ENCODE measurements at regions not wholly inside any gene's neighbourhood (a gene's known extent, or its start where the extent isn't known, plus 50 kb on each side); places are given as distances from the start of the nearest gene placed in this dataset.
A peak's percentile ranks its signal among the peaks of the same experiment; 100 is the strongest.

DNA sequence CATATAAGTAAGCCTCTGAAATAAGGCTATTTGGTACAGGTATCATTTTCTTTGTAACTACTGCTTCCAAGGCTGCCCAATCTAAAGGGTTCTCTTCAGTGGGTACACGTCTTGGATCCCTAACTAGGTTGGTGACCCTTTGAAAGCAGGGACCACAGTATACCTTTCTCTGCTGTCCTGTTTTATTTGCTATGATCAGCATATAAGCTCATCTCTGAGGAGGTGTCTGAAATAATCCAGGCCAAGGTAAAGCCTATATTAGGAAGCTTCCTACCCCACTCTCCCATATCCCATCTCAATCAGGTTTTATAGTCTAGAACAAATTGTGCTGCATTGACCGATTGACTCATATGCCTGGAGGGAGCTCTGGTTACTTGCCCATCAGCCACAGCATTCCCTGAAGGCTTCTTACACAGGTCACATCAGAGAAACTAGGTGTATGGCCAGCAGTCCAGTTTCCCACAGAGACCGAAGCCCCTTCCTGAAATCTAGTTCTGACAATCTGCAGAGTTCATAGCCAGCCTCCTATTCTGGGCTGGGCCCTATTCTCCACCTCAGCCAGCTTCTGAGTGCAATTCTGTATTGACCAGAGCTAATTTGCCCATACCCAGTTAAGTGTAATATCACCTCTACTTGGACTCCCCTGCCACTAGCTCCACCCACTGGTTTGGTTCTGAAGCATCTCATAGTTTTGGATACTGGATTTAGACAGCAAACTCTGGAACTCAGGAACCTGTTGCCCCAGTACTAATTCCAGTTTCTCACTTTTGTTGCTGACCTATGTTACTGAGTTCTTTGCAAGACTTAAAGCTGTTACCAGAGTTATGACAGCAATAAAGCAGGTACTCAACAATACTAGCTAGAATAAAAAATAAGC lies 62.1 kb upstream of the ARHGAP20 start:
- no peak for DNase-seq

DNA sequence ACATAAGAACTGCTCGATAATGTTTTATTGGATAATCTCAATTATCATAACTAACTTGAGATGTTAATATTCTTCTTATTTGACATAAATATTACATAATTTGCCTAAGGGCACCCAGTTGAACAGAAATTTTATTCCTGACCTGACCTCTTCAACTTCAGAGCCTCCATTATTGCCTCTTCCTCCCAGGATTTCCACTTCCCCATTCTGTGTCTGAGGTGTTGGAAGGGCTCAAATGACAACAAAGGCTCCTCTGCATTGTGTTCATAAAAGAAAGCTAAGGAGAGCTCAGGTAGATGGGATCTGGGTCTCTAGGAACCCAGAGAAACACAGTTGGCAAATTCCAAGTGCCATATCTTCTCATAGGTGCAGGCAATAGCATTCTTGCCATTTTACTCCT lies 61.2 kb upstream of the ARHGAP20 start:
- DNase-seq: no peak

DNA sequence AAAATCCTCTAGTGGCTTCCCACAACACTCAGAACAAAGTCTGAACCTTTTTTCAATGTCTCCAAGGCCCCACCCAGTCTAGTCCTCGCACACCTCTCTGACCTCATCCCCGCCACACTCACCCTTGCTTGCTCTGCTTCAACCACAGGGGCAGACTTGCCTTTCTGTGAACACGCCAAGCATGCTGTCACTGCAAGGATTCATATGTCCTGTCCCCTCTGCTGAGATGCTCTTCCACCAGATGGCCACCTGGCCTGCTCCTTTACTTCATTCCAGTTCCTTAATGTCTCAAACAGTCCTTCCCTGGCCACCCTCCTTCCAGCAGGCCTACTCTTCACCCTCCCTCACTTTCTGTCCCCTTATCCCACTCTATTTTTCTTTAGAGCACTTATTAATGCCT lies 60.6 kb upstream of the ARHGAP20 start:
- no peak for DNase-seq

DNA sequence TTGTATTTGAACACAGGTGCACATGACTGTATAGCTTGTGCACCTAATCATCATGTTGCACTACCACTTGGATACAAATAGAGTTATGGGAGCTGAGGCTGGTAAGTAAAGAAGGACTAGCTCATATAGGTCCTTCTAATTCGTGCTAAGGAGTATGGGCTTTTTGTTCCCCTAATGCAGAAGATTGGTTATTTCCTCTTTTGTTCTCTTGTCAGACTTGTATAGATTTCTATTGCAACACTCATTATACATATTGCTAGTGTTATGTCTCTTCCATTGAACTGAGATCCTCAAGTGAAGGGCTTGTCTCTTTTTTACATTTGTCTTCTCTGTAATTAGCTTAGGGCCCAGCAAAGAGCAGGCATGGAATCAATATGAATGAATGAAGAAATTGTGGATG lies 54.1 kb upstream of the ARHGAP20 start:
- DNase-seq: peak; percentile 11

DNA sequence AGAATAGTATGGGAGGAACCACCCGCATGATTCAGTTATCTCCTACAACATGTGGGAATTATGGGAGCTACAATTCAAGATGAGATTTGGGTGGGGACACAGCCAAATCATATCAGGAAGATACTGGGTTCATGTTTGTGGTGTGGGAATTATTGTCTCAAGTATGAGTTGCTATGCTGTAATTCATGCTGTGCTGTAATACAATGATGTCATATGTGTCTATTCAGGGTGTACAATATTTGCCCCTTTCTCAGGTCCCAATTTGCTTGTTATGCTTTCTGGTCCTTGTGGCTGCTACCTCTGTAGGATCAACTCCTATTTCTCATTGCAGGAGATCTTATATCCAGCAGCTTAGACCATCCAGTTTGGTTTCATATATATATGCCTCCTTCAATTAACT lies 52.2 kb upstream of the ARHGAP20 start:
- DNase-seq: no peak

DNA sequence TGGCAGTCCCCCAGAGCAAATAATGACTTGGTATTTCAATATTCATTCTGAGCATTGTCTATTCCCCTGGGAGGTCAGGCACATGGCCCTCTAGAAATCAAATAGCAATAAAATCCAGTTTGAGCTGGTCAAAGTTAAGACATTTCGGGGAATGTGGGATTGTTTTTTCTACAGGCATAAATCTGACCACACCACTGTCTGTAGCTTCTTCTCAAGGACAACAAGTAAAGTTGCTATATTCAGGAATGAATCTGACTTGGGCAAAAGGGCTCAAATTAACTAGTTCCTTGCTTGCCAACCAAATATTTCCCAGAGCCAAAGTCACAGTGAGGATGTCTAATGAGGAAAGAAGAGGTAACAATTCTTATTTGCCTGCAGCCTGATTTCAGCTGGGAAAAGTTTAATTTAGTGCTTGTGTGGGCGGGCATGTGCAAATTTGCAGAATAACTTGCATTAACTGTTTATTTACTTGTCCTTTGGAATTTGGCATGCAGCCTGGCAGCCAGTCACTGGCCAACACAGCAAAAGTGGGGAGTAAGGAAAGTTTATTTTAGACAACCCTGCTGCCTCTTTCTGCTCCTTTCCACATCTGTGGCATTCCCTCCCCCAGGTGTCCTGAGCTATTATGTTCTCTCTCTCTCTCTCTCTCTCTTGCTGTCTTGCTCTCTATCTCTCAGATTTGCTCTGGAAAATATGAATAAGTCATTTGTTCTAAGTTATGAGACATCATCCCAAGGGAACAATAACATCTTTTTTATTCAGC lies 51.2 kb upstream of the ARHGAP20 start:
- no peak for DNase-seq

DNA sequence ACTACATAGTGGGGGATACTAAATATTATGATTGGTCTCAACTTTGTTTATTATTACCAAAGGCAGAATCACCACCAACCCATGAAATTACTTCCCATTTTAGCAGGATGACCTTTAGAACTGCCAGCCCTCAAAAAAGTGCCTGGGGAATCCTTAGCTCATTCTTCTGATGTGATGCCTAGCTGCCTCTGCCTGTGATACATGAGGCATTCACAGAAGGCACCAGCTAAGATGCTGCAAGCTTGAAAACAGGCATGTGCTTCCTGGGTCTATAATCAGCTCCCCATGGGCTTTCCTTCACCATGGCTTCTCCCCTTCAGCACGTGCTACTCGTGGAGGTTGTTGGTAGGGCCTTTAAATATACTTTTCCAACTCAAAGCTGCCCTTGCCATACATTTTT lies 50.4 kb upstream of the ARHGAP20 start:
- DNase-seq: no peak

All from hematopoietic multipotent progenitor cell treated with erythropoietin and hydrocortisone succinate and interleukin-3 and kit ligand, for 6 days (in vitro differentiated cells).